ENCODE measurements at regions not wholly inside any gene's neighbourhood (a gene's known extent, or its start where the extent isn't known, plus 50 kb on each side); places are given as distances from the start of the nearest gene placed in this dataset.
"Not testable (repeated sequence)": the region's sequence is repeated elsewhere in the genome, so short reads cannot be mapped to it uniquely, and the experiment has no call there.

DNA sequence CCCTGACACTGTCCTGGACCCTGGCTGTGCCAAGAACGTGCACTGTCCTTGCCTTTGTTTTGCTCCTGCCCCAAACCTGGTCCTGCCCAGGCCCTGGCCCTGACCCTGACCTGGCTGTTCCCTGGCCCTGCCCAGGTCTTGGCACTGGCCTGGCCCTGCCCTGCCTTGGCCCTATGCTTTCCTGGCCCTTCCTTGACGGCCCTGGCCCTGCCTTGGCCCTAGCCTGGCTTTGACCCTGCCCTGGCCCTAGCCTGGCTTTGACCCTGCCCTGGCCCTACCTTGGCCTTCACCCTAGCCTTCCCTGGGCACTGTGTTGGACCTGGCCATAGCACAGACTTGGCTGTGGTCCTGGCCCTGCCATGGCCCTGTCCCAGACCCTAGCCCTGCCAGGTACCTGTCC is 252.9 kb downstream of the TP53TG3F start:
- DNase-seq, result not testable (repeated sequence)

DNA sequence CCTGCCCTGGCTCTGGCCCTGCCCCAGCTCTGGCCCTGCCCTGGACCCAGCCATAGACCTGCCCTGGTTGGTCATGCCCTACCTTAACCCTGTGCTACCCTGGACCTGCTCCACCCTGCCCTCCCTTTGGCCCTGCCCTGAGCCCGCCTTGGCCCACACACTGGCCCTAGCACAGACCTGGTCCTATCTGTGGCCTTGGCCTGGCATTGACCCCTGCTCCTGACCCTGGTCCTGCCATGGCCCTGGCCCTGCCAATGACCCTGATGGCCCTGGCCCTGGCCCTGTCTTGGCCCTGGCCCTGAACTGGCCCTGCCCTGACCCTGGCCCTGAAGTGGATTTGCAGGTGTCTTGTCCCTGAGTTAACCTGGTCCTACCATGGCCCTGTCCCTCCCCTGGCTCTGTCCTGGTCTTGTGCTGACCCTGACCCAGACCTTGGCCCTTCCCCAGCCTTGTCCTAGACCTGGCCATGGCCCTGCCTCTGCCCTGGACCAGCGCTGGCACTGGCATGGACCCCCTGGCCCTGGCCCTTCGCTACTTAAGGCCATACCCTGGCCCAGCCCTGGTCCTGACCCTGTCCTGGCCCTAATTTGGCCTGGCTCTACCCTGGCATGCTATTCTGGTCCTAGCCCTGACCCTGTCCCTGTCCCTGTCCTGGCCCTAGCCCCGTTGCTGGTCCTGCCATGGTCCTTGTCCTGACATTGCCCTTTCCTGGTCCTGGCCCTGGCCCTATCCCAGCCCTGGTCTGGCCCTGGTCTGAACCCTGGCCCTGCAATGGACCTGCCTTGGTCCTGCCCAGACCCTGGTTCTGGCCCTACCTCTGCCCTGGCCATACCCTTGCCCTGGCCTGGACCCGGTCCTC is 253.7 kb downstream of the TP53TG3F start:
- not testable (repeated sequence) for DNase-seq

DNA sequence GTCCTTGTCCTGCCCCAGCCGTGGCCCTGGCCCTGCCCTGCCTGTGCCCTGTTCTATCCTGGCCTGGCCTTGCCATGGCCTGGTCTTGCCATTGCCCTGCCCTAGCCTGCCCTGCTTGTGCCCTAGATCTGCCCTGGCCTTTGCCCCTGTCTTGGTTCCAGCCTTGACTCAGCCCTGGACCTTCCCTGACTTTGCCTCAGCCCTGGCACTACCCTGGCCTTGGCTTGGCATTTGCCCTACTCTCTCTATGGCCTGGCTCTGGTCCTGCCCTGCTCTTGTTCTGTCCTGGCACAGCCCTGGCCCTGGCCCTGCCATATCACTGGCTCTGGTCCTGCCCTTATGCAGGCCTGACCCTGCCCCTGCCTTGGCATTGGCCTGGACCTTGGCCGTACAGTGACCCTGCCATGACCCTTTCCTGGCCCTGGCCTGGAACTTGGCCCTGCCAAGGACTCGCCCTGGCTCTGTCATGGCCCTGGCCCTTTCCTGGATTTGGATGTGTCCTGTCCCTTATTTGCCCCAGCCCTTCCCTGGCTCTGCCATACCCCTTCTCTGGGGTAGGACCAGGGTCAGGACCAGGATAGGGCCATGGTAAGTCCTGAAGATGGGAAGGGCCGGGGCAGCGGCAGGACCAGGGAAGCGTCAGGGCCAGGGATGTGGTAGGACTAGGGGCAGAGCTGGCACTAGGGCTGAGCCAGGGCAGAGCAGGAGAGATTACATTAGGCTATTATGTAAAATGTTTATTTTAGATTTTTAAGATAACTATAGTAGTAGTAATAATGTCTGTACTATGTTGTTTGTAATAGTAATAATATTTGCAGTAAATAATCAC is 254.5 kb downstream of the TP53TG3F start:
- DNase-seq, result not testable (repeated sequence)

DNA sequence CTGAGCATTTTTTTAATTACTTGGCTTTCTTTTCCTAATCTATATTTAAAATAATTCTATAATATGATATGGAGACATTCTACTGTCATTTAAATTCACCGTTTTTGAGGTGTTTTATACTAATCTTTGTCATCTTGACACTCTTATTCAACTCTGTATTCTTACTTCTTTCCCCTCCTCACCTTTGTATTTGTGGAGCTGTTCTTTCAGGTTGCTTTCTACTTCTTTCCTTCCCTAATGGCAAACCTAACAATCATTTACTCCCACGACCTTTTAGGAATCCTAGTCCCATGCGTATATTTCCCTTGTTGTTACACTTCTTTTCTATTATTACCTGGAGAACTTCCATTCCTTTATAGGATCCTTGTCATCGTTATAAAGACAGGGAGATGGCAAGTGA is 271.8 kb downstream of the TP53TG3F start:
- DNase-seq, result not testable (repeated sequence)

DNA sequence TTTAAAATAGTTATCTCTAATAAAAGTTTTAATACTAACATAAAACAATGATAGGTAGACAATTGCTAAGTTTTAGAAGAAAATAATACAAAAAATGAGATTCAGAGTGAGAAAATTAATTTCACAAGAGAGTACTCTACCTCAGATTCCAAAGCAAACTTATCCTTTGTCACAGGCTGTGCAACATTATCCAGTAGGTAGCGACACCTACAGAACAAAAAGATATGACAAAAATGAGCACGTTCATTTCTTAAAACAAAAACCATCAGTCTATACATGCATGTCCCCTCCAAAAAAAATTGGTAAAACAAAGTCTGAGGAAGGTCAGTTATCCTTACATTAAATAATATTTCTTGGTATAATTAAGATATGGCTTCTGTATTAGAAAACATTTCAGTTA is 275.2 kb downstream of the TP53TG3F start:
- not testable (repeated sequence) for DNase-seq

DNA sequence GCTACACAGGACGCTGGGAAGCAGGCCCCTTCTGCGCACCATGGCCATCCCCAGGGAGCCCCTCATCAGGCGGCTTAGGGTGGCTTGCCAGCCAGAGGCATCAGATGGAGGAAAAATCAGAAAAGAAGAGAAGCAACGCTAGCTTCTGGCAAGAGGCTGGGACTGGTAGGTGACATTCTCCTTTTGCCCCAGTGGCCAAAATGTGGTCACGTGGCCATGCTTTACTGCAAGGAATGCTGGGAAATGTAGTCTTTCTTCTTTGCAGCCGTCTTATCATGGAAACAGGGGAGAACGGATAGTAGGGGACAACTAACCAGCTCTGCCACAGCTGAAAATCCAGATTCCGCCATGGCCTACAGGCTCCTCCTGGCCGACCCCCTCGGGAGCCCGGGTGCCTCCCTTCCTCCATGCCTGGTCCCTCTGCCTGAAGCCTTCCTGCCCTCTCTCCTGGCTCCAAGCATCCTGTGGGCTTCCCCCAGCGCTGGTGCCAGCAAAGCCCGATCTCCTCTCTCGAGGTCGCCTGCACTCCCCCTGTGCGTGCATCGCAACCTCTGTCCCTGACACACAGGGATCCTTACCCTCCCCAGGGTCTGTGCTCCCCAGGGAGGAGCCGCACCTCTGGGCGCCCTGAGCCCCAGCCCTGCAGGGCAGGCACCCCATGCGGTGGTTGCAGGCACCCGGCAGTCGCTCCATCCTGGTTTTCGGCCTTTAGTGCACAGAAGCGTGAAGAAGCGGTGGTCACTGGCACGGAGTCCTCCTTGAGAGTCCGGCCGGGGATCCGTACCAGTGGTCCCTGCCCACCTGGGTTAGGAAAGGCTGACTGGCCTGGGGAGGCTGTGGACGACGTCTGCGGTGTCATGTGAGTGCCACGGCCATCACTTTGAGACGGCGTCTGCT is 307.7 kb downstream of the TP53TG3F start:
- DNase-seq, result not testable (repeated sequence)

- not testable (repeated sequence) for DNase-seq
Measured at GRCh38 chr16:33768710-33769109, 309.3 kb downstream of the TP53TG3F start.

GRCh38 chr16:33769180-33769846 is 309.9 kb downstream of the TP53TG3F start:
- not testable (repeated sequence) for DNase-seq

DNA sequence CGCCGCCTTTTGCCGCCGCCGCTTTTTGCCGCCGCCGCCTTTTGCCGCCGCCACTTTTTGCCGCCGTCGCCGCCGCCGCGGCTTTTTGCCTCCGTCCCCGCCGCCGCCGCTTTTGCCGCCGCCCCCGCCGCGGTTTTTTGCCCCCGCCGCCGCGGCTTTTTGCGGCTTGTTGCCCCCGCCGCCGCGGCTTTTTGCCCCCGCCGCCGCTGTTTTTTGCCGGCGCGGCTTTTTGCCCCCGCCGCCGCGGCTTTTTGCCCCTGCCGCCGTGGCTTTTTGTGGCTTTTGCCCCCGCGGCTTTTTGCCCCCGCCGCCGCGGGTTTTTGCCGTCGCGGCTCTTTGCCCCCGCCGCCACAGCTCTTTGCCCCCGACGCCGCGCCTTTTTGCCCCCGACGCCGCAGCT is 311.1 kb downstream of the TP53TG3F start:
- not testable (repeated sequence) for DNase-seq

DNA sequence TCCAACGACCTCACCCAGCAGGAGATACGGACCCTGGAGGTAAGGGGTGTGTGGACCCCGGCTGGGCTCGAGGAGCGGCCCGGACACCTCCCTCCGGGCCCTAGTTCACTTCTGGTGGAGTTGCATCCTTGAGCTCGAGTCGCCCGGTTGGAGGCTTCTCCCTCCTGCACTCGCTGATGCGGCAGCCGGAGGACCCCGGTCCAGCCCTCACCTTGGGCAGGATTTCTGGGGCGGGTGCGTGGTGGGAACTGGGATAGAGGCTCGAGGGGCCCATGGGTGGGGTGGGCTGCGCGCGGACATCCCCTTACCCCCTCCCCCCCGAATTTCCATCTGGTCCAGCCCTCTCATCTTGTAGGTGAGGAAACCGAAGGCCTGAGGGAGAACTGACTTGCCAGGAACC is 311.8 kb downstream of the TP53TG3F start:
- DNase-seq, result not testable (repeated sequence)

DNA sequence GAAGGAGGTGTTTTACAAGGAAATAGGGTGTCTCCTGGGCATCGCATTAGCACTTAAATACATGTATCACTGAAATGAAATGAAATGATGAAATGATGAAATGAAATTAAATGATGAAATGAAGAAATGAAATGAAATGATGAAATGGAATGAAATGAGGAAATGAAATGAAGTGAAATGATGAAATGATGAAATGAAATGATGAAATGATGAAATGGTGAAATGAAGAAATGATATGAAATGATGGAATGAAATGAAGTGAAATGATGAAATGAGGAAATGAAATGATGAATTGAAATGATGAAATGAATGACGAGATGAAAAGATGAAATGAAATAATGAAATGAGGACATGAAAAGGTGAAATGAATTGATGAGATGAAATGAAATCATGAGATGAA is 314.6 kb downstream of the TP53TG3F start:
- DNase-seq, result not testable (repeated sequence)

DNA sequence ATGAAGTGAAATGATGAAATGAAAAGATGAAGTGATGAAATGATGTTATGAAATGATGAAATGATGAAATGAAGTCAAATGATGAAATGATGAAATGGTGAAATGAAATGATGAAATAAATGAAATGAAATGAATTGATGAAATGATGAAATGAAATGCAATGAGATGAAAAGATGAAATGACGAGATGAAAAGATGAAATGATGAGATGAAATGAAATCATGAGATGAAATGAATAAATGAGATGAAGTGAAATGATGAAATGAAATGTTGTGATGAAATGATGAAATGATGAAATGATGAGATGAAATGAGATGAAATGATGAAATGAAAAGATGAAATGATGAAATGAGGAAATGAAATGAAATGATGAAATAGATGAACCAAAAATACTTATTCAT is 315.3 kb downstream of the TP53TG3F start:
- DNase-seq, result not testable (repeated sequence)

DNA sequence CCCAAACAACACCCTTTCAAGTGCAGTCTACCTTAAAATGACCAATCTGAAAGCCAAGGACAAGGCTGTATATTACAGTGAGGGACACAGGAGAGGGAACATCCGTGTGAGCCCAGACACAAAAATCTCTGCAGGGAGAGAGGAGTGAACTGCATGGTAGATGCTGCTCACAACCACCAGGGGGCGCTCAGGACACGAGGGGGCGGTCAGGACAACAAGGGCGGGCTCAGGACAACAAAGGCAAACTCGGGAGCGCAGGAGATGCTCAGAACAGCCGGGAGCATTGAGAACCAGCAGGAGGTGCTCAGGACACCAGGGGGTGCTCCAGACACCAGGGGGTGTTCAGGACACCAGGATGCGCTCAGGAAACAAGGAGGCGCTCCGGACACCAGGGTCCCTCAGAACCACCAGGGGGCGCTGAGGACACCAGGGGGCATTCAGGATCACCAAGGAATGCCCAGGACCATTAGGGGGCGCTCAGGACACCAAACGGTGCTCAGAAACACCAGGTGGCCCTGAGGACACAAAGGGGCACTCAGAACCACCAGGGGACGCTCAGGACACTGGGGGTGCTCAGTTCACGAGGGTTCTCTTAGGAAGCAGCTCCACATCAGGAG is 357.0 kb downstream of the TP53TG3F start:
- DNase-seq, result not testable (repeated sequence)

DNA sequence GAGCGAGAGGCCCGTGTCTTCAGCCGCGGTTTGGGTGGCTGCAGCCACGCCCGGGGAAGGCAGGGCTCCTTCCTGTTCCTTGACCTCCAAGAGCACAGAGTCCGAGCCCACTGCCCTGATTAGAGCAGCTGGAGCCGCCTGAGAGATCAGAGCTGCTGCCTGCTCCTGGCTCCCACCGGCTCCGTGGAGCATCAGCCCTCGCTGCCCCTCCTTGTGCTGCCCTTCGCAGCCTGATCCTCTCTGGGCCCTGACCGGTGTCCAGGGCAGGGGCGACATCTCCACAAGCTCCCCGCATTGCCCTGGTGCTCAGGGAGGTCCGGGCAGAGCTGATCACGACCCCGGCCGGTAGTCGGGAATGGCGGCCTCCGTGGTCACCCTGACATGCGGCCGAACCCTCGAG is 365.3 kb downstream of the TP53TG3F start:
- not testable (repeated sequence) for DNase-seq

DNA sequence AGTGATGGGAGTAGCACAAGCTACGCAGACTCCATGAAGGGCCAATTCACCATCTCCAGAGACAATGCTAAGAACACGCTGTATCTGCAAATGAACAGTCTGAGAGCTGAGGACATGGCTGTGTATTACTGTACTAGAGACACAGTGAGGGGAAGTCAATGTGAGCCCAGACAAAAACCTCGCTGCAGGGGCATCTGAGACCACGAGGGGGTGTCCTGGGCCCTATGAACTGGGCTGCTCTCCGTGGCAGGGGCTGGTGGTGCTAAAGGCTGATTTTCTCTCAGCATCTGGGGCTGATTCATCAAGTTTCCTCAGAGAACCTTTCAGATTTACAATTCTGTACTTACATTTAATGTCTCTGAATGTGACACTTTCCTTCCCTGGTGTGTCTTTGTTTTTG is 368.1 kb downstream of the TP53TG3F start:
- not testable (repeated sequence) for DNase-seq

DNA sequence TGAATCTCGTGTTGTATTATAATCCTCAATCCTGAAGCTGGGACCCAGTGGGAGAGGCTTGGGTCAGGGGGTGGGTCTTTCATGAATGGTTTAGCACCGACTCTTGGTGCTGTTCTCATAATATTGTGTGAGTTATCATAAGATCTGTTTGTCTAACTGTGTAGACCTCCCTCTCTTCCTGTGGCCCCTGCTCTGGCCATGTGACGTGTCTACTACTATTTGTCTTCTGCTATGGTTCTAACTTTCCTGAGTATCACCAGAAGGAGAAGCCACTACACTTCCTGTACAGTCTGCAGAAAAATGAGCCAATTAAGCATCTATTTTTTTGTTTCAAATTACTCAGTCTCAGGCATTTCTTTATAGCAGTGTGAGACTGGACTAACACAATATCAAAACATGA is 379.7 kb downstream of the TP53TG3F start:
- not testable (repeated sequence) for DNase-seq

DNA sequence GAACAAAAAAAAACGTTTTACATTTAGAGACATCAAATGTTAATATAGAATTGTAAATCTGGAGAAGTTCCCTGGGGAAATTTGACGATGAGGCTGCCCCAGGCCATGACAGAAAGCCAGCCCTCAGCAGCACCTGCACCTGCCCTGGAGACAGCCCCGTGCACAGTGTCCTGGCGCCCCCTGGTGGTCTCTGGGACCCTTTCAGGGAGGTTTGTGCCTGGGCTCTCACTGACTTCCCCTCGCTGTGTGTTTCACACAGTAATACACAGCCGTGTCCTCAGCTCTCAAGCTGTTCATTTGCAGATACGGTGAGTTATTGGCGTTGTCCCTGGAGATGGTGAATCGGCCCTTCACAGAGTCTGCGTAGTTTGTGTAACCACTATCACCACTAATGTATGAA is 385.1 kb downstream of the TP53TG3F start:
- DNase-seq, result peak in 1 of 5 donors; percentile 0

Data from T-helper 1 cell (primary cell).